GM04503 (cell line): ENCODE measurements at regions not wholly inside any gene's neighbourhood (a gene's known extent, or its start where the extent isn't known, plus 50 kb on each side); places are given as distances from the start of the nearest gene placed in this dataset.
"Not testable (repeated sequence)": the region's sequence is repeated elsewhere in the genome, so short reads cannot be mapped to it uniquely, and the experiment has no call there.

Experiments
- DNase-seq: peaks from one replicate; pipeline ENCODE4 v3.0.0-alpha.2; 2012; ENCODE audit warnings: low read depth

DNA sequence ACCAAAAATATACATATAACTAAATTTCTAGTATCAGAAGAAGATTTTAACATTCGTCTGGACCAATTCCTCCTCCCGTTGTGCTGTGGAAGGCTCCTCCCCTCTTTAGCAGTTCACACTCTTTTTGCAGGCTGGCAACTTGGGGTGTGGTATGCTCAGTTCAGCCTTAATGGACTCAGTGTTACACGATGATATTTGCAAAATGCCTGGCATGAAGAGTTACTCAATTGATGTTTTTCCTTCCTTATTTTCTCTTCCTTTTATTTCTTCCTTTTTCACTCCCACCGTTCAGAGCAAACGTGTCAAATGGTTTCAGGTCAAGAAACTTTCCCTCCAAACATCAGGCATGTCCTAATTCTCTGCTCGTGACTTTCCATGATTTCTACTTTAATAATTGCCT, 248.3 kb downstream of the PHF14 start:
- DNase-seq, result no peak

DNA sequence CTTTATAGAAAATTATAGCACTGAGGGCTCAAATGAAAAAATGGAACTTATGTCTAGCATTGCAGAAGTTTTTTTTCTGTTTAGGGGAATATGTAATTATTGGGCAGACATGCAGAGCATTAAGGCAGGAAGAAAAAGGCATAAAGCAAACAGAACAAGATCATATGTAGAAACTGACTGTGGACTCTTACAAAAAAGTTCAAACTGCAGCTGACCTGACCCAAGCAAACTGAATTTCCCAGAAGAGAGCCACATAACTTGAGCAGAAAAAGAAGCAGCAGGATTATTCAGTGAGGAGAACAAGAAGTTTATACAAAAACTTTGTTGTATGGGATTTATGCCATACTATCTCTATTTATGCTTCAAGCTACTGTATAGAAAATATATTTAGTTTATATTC, 250.9 kb downstream of the PHF14 start:
- no peak for DNase-seq

DNA sequence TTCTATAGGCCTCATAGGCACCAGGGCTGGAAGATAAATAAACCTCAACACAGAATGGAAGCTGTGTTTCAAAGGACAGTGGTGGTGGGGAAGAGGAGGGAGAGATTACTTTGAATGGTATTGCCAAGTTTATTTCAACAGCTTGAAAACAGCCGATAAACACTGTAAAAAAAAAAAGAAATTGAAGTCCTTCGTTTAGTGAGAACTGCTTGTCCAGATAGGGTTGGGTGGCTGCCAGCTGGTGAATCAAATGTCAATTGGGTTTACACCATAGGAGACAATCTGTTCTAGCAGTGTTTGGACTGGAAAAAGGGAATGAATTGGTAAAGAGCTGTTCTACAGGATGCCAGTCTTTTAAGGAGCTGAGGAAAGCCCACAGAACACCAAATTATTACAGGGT, 254.8 kb downstream of the PHF14 start:
- no peak for DNase-seq

DNA sequence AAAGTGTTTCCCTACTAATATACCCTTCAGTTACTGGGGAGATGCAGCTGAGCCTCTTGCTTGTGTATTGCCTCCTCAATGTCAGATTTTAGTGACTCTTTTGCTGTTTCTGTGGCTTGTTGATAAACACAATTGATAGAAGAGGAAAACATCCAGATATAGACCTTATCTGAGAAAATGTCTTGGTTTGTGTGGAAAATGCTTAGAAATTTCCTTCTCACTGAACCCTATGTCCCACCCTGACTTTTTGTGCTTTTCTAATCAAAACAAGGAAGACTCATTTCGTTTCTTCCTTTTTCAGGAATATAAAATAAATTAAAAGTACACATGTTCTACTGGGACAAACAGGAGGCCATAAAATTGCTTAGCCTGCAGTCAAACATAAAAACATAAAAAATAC, 257.5 kb downstream of the PHF14 start:
- DNase-seq, result no peak

DNA sequence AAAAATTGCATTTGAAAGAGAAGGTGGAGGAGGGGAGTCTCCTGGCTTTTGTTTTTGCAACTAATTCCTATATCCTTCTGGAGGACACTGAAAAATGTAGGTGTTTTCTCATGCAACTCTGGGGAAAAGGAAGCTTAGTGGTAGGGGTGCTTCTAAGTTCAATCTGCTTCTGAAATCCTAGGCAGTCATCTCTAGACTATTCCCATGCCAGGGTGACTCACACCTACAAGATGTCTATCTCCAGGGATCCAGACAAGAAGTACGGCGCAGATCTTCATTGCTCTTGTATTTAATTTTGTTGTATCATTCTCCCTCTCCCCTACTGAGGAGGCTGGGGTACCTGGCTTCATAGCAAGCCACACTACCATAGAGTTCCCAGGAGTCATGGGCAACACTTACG, 258.8 kb downstream of the PHF14 start:
- DNase-seq, result no peak

DNA sequence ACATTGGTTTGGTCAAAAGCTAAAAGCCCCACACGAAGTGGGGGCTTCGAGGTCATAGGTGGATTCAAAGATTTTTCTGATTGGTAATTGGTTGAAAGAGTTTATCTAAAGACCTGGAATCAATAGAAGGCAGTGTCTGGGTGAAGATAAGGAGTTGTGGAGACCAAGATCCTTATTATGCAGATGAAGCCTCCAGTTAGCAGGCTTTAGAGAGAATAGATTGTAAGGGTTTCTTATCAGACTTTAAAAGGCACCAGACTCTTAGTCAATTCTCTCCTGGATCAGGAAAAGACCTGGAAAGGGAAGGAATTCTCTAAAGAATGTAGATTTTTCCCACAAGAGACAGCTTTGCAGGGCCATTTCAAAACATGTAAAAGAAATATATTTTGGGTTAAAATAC, 260.2 kb downstream of the PHF14 start:
- DNase-seq, result no peak

DNA sequence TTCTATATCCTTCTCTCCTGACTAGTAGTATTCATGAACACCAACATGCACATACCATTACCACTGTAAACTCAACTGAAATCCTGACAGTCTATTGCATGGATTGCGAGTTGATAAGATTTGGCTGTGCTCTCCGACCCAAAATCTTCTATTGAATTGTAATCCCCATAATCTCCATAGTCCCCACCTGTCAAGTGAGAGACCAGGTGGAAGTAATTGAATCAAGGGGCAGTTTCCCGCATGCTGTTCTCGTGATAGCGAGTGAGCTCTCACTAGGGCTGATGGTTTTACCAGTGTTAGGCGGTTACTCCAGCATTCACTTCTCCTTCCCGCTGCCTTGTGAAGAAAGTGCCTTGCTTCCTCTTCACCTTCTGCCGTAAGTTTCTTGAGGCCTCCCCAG, 261.8 kb downstream of the PHF14 start:
- DNase-seq, result no peak

DNA sequence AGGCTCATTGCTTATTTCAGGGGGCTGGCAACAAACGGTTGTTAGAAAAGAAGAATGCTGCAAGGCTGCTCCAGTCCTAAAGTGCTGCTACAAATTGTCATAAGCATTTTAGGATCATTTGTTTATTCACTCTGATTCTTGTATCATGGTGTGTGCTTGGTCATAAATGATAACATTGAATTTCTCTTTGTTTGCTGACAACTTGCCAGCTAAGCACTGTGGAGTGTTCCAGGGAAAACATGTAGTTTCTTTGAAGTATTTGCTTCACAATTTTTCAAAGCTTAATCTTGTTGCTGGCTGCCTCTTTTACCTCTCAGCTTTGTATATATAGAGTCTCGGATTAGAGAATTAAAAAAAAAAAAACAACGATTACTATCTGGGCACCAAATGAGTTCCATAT, 263.0 kb downstream of the PHF14 start:
- DNase-seq, result no peak

DNA sequence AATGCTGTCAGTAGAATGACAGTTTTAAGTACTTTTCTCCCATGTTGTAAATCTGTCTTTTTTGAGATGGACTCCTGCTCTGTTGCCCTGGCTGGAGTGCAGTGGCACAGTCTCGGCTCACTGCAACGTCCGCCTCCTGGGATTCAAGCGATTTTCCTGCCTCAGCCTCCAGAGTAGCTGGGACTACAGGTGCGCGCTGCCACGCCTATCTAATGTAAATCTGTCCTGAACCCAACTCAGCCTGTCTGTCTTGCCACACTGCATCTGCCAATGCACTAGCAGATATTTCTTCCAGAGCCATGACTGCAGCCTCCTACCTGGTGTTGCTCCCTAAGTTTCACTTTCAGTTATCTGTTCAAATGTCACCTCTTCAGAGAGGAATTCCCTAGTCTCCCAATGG, 264.1 kb downstream of the PHF14 start:
- DNase-seq, result no peak

DNA sequence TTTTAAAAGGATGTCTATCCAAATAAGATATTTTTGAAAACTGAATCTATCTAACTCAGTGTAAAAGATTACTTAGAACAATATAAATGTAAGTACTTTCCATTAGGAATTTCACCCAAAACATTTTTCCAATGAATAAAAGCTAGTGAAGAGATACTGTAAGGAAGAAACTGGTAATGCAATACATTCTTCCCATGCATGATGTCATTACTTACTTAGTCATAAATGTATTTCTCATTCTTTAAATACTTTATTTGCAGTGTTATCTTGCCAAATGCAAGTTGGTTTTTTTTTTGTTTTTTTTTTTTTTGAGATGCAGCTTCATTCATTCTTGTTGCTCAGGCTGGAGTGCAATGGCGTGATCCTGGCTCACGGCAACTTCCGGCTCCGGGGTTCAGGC, 265.6 kb downstream of the PHF14 start:
- peak; percentile 21 for DNase-seq

DNA sequence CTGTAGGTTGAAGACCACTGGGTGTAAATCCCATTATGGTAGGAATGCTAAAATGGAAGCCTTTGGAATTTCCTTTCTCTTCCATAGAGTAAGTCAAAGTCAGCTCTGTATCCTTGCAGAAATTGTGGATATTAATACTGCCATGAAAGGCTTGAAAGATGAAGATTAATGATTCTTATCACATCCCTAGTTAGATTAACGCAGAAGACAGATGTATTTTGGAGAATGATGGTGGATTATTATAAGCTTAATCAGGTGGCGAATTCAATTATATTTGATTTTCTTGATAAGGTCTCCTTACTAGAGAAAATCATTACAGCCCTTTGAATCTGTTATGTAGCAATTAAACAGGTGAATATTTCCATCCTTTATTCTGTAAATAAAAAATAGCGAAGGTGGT, 270.1 kb downstream of the PHF14 start:
- no peak for DNase-seq

DNA sequence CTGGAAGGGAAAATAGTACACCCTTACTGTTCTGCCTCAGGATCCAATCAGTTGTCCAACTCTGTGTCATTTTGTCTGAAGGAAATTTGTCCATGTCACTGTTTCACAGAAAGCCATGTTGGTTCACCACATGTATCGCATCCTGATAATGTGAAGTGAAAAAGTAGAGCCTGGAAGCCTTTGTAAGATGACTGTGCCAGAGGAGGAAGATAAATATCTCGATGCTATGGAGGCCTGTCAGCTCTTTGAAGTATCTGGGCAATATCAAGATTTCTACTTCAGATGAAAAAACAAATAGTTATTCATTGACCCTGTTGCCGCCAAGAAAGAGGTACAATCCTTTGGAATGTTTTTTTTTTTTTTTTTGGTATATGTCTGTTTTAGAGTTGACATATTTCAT, 270.5 kb downstream of the PHF14 start:
- no peak for DNase-seq

DNA sequence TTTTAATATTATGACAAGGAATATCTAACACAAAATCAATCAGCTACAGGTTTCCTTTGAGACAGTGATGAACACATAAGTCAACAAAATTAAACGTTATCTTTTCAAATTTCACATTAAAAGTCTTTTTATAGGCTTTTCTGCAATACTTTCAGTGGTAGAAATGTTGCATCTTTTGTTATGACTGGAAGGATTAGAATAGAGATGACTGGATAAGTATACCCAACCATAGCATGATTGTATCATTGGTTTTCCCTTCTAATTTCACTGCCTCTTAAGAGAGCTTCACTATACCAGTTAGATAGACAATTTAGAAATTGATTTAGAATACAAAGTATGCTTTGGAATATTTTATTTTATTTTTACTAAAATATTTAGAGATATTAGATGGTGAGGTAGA, 273.9 kb downstream of the PHF14 start:
- no peak for DNase-seq

DNA sequence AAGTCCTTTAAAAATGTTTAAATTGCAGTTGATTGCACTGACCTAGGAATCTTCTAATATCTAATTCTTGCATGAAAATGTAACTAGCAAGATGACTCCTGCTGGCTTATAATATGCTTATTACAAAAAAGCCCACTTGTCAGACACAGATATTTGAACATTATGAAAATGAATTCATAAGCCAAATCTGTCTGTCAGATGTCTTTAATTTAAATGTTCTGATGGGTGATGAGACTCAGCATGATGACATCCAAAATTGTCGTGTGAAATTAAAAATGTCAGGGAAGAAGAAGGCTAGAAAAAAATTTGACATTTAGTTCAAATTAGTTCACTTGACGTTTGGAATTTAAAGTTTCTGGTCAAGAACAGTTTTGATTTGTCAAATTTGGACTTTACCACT, 277.8 kb downstream of the PHF14 start:
- no peak for DNase-seq

DNA sequence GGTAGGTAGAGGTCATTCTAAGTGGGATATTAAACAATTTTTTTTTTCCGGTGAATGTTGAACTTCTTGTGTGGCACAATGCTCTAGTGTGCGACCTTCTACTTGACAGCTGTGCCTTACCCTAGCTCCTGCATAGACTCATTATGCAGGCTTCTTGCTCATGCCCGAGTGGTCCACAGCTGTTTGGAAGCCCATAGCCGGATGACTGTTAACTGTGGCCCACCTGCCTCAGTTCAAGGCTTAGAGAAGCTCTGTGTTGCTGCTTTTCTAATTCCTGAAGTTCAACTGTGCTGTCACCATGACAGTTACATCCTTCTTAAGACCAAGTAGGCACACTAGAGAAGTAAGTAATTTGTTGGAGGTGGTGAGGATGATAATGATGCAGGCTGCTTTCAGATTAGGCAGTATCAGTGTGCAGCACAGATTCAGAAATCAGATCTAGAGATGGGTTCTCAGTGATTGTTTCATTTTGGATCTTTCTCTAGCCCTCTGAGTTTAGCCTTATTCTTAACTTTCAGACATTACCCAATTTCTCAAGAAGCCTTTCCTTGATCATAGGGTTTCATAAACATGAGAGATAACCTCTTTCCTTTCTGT, 278.4 kb downstream of the PHF14 start:
- DNase-seq, result no peak

DNA sequence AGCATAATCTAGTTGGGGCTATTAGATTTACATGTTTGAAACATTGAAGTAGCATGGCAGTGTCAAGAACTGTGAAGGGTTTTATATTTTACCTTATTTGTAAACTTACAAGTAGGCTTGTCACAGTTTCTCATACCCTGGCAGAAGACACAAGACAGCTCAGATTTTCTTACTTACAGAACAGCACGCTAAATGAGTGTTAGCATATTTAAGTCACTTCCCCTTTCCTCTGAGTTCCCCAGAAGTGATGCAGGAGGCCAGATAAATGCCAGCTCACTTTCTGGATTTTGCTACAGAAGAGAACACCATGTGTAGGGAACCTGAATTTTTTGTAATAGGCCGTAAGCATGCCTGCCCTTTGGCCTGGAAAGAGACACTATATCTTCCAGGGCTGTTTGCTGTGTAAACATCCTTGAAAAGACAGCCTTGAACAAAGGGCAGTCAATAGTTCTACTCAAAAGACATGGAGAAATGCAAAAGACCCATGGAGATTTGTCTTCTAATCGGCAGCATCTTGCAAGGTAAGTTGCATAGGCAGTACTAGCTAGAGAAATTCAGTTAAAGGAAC, 279.1 kb downstream of the PHF14 start:
- no peak for DNase-seq

DNA sequence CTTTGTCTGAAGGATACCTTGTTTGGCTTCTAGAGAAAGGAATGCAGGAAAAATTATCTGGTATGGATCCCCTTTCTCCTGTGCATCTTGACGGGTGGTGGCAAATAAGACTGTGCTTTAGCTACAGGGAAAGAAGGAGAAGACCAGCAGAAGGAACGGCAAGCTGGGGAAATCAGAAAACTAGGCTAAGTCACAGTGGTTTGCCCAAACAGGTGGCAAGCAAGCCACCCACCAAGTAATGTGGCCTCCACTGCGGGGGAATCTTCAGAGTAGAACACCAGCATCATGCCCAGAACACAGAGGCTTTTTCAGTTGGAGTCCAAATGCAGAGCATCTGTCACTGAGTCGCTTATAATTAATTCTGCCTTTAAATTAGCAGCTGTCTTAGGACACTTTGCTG, 282.8 kb downstream of the PHF14 start:
- no peak for DNase-seq

DNA sequence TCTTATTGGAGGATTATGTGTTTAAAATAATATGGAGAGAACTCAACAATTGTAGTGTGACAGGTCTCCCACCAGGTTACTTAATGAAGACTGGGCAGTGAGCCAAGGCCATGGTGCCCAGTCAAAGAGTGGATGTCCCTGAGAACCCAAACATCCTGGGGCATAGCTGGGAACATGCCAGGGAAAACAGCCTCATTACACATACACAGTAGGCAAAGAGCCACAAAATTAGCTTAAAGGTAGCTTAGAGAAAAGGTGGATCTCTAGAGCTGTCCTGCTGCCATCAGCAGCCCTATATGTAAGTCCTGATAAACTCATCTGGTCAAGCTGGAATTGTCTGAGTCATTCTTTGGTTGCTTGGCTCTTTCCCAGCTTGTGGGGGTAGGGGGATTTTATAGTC, 287.8 kb downstream of the PHF14 start:
- no peak for DNase-seq

DNA sequence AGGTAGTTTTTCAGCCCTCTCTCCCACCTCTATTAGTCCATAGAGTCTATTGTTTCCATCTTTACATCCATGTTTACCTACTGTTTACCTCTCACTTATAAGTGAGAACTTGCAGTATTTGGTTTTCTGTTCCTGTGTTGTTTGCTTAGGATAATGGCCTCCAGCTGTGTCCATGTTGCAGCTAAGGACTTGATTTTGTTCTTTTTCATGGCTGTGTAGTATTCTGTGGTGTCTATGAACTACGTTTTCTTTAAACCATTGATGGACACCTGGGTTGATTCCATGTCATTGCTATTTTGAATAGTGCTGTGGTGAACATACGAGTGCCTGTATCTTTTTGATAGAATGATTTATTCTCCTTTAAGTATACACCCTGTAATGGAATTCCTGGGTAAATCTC, 292.4 kb downstream of the PHF14 start:
- DNase-seq, result no peak

DNA sequence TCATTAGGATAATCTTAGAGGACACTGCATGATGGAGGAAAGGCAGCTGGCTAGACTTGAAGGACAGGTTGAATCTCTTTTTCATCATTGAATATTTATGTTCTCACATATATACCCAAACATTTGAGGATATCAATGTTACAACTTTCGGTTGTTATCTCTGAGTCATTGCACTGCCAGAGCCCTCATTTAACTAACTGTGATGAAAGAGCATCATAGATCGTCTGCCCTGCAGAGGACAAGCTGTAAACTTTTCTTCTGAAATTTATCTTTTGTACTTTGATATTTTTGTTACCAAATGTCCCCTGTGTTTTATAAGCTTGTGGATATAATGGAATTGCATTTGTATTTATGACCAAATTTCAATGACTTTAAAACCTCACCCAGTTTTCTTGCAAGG, 298.7 kb downstream of the PHF14 start:
- no peak for DNase-seq

DNA sequence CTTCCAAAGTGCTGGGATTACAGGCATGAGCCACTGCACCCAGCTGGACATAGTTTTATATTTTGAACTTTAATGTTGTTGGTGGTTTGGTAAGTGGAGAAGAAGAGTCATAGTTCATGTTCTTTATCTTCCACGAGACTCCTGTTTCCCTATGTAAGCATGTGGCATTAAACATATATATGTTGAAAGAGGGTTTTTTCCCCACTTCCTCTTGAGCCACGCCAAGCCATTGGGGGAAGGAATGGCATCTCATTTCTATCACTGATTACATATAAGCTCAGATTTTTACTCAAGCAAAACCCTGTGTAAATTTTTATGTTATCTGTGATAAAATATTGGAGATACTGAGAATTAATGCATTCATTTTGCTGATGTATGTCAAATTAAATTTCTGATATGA, 300.4 kb downstream of the PHF14 start:
- DNase-seq, result no peak

DNA sequence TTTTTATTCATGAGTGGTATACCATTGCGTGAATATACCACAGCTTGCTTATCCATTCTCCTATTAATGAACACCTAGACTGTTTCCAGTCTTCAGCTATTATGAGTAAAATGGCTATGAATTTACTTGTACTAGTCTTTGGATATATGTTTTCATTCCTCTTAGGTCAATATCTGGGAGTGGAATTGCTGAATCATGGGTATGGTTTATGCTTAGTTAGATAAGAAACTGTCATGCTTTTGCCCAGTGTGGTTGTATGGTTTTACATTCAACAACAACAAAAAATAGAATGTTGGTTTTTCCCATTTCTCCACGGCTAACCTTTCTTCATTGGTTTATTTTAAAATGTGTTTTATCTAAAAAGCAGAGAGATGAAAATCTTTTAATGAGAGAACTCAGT, 308.3 kb downstream of the PHF14 start:
- DNase-seq, result no peak

DNA sequence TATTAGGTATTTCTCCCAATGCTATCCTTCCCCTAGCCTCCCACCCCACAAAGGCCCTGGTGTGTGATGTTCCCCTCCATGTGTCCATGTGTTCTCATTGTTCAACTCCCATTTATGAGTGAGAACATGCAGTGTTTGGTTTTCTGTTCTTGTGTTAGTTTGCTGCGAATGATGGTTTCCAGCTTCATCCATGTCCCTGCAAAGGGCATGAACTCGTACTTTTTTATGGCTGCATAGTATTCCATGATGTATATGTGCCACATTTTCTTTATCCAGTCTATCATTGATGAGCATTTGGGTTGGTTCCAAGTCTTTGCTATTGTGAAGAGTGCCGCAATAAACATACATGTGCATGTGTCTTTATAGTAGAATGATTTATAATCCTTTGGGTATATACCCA, 309.9 kb downstream of the PHF14 start:
- not testable (repeated sequence) for DNase-seq

DNA sequence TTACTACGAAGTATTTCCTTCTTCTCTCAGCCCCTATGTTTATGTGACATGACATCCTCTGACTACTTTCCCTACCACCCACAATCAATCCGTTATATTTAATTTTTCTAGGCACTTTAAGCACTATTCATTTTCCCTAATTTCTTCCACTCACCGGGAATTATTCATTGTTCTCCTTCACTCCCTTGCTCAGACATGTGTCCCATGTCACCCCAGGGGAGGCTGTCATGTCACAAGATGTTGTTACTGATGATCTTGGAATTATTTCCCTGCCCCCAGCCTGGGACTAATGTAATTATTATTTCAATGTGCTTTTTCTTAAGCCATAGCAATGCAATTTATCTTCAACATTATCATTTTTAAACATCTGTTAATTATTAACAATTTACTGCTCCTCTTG, 317.2 kb downstream of the PHF14 start:
- DNase-seq, result no peak

DNA sequence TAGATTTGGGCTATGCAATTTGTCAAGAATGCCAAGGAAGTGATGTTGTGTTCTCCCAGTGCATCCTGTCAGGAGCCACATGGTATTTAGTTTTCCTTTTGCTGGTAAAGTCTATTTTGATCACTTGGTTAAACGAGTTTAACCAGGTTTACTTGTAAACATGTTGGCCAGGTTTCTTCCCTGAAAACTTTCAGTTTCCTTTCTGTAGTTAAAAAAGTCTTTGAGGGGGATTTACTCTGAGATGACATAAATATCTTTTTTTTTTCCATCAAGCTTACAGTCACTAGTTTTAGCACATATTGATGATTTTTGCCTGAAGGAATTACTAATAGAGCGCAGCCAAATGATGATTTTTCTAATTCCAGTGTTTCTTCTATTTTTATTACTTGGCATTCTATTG, 320.5 kb downstream of the PHF14 start:
- no peak for DNase-seq
